H54 (cell line): ENCODE measurements at regions not wholly inside any gene's neighbourhood (a gene's known extent, or its start where the extent isn't known, plus 50 kb on each side); places are given as distances from the start of the nearest gene placed in this dataset.

Source experiments
- DNase-seq: peaks from one replicate; pipeline ENCODE4 v3.0.0; 2011; ENCODE audit warnings: low spot score, mixed read lengths; ENCODE audit not compliant: insufficient read length
- FAIRE-seq: peaks from 3 replicates; lab custom pipeline; 2011; peaks lifted over from hg19 to GRCh38; lab: Jason Lieb, UNC
- POLR2A ChIP-seq: IDR thresholded peaks from 2 replicates; pipeline ENCODE4 v1.6.1; 2011; ENCODE audit warnings: low read depth, mild to moderate bottlenecking, low read length

DNA sequence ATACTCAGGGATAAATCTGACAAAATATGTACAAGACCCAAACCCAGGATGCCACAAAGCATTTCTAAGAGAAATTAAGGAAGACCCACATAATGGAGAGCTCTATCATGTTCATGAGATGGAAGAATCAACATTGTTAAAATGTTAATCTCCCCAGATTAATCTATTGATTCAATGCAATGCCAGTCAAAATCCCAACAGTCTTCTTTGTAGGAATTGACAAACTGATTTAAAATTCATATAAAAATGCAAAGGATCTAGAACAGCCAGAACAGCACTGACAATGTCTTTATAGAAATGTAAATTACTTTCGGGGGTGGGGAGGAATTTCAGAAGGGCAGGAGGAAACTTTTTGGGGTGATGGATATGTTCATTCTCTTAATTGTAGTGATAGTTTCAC lies 281.6 kb upstream of the SEMA6A start:
- DNase-seq = no peak
- no peak for TF ChIP-seq POLR2A
- no peak for FAIRE-seq

- no peak for FAIRE-seq
- no peak for DNase-seq
- TF ChIP-seq POLR2A = no peak
Observed at GRCh38 chr5:116853992-116854391, 279.4 kb upstream of the SEMA6A start.

GRCh38 chr5:116848954-116849581 lies 274.4 kb upstream of the SEMA6A start:
- no peak for TF ChIP-seq POLR2A
- no peak for DNase-seq
- no peak for FAIRE-seq

GRCh38 chr5:116847960-116848359 lies 273.3 kb upstream of the SEMA6A start:
- TF ChIP-seq POLR2A = no peak
- DNase-seq (no peak), FAIRE-seq (no peak)

GRCh38 chr5:116844015-116844414 lies 269.4 kb upstream of the SEMA6A start:
- FAIRE-seq = no peak
- no peak for TF ChIP-seq POLR2A
- no peak for DNase-seq

DNA sequence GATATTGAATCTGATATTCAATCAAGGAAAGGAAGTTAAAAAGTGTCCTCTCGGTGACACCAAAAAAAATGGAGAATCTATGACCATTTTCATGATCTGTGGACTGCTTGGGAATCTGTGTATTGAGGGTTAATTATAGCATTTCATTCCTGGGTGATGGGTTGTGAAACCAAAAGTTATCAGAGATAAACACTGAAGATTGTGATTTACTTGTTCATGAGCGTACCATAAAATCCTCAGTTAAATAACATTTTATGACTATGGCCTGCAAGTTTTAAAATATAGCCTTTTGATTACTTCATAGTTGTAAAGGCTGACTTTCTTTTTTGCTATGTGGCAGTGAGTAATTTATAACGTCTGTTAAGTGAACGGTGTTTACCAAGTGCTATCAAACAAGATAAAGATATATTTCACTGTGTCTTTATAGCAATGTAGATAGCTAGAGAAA lies 267.9 kb upstream of the SEMA6A start:
- no peak for FAIRE-seq
- DNase-seq = no peak
- TF ChIP-seq POLR2A = no peak

- DNase-seq = no peak
- FAIRE-seq = no peak
- no peak for TF ChIP-seq POLR2A
Observed at GRCh38 chr5:116841734-116842133, 267.1 kb upstream of the SEMA6A start.

GRCh38 chr5:116838011-116838536 lies 263.5 kb upstream of the SEMA6A start:
- no peak for TF ChIP-seq POLR2A
- DNase-seq (no peak), FAIRE-seq (no peak)

DNA sequence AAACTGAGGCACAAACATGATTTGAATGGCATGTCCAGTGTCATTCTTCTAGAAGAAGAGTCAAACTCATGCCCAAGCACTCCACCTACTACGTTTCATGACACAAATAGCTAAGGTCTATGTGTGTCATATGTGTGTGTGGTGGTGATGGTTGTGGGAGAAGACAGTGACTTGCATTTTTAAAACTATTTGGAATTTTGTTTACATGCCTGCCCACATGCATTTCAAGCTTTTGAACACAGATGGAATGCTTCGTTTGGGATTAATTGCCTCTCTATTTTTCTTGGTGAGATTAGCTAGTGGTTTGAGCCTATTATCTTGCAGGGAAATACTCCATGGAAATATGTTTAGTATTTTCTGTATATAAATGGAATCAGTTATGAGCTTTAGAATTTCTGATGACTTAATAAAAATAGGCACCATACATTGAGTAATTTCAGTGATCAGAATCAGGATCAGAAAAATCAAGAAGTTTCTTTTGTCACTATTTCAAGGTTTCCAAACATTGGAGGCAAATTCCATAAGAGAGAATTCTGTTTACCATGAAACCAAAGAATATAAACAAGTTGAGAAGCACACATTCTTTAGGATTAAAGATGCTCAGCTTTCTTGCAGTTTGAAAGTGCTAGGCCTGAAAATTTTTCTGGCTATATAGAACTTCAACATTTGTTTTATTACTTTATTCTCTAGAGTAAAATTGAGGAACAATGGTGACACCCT lies 260.3 kb upstream of the SEMA6A start:
- FAIRE-seq = no peak
- no peak for TF ChIP-seq POLR2A
- no peak for DNase-seq

DNA sequence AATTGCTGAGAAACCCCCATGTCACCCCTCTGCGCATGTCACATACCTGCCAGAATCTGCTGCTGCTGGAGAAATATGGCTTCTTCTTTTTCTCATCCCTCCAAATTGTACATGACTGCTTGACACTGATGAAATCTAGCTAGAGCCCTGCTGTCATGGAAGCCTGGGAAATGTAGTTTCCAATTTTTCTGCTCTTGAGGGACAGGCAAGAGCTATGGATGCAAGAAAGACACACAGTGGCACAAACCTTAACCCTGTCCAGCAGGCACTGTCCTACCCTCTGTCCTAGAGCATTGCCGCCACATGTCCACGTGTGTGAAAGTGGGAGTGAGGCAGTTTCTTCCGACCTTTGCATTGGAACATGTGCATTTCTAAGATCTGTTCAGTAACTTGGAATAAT lies 255.5 kb upstream of the SEMA6A start:
- TF ChIP-seq POLR2A = no peak
- FAIRE-seq (no peak), DNase-seq (no peak)

DNA sequence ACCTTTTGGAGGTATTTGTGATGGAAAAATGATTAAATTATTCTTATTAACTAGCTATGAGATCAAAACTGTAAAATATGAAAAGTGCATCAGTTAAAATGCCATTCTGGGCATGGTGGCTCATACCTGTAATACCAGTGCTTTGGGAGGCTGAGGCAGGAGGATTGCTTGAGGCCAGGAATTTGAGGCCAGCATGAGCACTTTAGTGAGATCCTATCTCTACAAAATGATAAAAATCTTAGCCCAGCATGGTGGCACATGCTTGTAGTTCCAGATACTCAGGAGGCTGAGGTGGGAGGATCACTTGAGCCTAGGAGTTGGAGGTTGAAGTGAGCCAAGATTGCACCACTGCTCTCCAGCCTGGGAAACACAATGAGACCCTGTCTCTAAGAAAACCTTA lies 252.5 kb upstream of the SEMA6A start:
- DNase-seq = no peak
- FAIRE-seq = no peak
- TF ChIP-seq POLR2A = no peak

DNA sequence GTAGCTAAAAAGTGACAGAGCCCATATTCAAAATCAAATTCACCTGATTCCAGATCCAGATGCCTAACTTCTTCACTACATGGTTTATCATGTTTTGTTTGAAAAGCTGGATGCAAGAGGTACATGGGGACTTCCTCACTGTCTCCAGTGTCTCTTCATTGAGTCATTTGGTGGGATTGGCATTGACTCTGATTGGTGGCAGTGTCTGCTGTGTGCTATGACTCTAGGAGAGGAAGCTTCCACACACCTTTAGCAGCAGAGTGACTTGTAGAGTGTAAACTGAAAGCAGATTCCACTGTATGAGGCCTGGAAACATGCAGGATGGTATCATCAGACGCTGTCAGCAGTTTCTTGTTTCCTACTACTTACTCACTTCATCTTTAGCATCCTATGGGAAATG lies 250.9 kb upstream of the SEMA6A start:
- DNase-seq (no peak), FAIRE-seq (no peak)
- TF ChIP-seq POLR2A = no peak

DNA sequence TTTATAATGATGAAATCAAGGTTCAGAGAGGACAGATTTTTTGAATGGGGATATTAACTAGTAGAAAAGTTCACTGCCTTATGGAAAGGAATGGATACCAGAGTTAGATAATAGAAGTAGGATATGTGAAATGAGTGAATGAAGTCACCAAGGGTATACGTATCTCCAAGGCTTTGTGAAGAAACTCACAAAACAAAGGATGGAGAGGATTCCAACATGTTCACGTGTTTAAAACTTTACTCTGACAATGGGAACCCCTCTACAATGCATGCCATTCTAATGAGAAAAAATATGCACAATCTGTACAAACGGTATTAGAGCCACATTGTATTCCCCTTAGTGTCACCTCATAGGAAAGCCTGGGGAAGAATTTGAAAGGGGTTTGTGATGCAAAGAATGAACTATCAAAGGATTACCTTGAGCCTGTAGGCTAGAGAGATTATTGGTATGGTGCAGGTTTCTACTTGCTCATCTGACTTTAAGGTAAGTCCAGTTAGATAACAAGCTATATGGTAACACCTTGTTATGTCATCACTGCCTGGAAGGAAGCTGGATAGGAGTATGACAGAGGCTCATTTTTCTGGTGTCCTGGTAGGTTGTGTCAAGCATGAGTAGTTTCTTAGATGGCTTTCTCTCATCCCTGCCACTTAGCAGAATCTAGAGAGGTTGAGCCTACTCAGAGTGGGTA lies 250.3 kb upstream of the SEMA6A start:
- TF ChIP-seq POLR2A = no peak
- FAIRE-seq = no peak
- DNase-seq = no peak
